ENCODE measurements at regions not wholly inside any gene's neighbourhood (a gene's known extent, or its start where the extent isn't known, plus 50 kb on each side); places are given as distances from the start of the nearest gene placed in this dataset.
"Not testable (repeated sequence)": the region's sequence is repeated elsewhere in the genome, so short reads cannot be mapped to it uniquely, and the experiment has no call there.

DNA sequence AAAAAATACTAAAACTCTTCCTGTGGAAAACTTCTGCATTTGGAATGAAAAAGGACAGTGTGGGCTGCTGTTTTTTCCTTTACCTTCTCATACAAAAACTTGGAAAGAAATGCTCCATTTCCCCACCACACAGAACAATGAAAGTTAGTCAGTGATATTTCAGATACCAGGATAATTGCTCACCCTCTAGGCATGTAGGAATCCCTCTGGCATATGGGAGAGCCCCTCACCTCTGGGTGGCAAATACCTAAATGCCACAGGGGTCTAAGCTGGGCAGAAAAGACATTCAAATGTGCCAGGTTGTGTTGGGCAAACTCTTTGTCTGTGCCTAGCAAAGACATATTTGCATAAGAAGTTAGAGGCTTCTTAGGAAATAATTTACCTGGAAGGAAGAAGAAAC is 560.3 kb upstream of the NR2F2 start:
- no peak for ATAC-seq
- TF ChIP-seq TOX (CRISPR knock-in tag; IDR thresholded peaks at IDR 0.05; ENCODE audit: borderline replicate concordance): no peak
- no peak for TF ChIP-seq ZNF70 (CRISPR knock-in tag; IDR thresholded peaks at IDR 0.05)
- TF ChIP-seq TCF4 (CRISPR knock-in tag; IDR thresholded peaks at IDR 0.05; ENCODE audit: borderline replicate concordance): no peak
- no peak for TF ChIP-seq ISL1 (CRISPR knock-in tag; IDR thresholded peaks at IDR 0.05)
- no peak for TF ChIP-seq ZNF565 (CRISPR knock-in tag; conservative IDR thresholded peaks at IDR 0.05; ENCODE audit: low read depth)
- TF ChIP-seq, protein P1, sequence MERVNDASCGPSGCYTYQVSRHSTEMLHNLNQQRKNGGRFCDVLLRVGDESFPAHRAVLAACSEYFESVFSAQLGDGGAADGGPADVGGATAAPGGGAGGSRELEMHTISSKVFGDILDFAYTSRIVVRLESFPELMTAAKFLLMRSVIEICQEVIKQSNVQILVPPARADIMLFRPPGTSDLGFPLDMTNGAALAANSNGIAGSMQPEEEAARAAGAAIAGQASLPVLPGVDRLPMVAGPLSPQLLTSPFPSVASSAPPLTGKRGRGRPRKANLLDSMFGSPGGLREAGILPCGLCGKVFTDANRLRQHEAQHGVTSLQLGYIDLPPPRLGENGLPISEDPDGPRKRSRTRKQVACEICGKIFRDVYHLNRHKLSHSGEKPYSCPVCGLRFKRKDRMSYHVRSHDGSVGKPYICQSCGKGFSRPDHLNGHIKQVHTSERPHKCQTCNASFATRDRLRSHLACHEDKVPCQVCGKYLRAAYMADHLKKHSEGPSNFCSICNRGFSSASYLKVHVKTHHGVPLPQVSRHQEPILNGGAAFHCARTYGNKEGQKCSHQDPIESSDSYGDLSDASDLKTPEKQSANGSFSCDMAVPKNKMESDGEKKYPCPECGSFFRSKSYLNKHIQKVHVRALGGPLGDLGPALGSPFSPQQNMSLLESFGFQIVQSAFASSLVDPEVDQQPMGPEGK (CRISPR knock-in tag; IDR thresholded peaks at IDR 0.05; ENCODE audit: borderline replicate concordance): no peak
- no peak for TF ChIP-seq PPARA (CRISPR knock-in tag; IDR thresholded peaks at IDR 0.05; ENCODE audit: borderline replicate concordance)
- TF ChIP-seq ZFP30 (CRISPR knock-in tag; IDR thresholded peaks at IDR 0.05): no peak
- TF ChIP-seq BACH2 (CRISPR knock-in tag; IDR thresholded peaks at IDR 0.05; ENCODE audit: borderline replicate concordance): no peak
- no peak for TF ChIP-seq ZNF8 (CRISPR knock-in tag; IDR thresholded peaks at IDR 0.05)
- no peak for TF ChIP-seq CSDC2 (CRISPR knock-in tag; IDR thresholded peaks at IDR 0.05)
- no peak for TF ChIP-seq OSR1 (CRISPR knock-in tag; IDR thresholded peaks at IDR 0.05)
- no peak for TF ChIP-seq GLIS3 (CRISPR knock-in tag; IDR thresholded peaks at IDR 0.05)

GRCh38 chr15:95772982-95773381 is 557.5 kb upstream of the NR2F2 start:
- TF ChIP-seq TSHZ2 (CRISPR knock-in tag; IDR thresholded peaks at IDR 0.05) (no peak), ZC3H10 (CRISPR knock-in tag; IDR thresholded peaks at IDR 0.05) (no peak), TOX (CRISPR knock-in tag; IDR thresholded peaks at IDR 0.05; ENCODE audit: borderline replicate concordance) (no peak), GLIS3 (CRISPR knock-in tag; IDR thresholded peaks at IDR 0.05) (no peak)
- ATAC-seq: no peak

GRCh38 chr15:95784508-95784907 is 546.0 kb upstream of the NR2F2 start:
- TF ChIP-seq, protein P2, sequence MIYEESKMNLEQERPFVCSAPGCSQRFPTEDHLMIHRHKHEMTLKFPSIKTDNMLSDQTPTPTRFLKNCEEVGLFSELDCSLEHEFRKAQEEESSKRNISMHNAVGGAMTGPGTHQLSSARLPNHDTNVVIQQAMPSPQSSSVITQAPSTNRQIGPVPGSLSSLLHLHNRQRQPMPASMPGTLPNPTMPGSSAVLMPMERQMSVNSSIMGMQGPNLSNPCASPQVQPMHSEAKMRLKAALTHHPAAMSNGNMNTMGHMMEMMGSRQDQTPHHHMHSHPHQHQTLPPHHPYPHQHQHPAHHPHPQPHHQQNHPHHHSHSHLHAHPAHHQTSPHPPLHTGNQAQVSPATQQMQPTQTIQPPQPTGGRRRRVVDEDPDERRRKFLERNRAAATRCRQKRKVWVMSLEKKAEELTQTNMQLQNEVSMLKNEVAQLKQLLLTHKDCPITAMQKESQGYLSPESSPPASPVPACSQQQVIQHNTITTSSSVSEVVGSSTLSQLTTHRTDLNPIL (CRISPR knock-in tag; IDR thresholded peaks at IDR 0.05; ENCODE audit: low read depth): no peak
- TF ChIP-seq ZFP30 (CRISPR knock-in tag; IDR thresholded peaks at IDR 0.05): no peak
- no peak for TF ChIP-seq TOX (CRISPR knock-in tag; IDR thresholded peaks at IDR 0.05; ENCODE audit: borderline replicate concordance)
- no peak for TF ChIP-seq OSR1 (CRISPR knock-in tag; IDR thresholded peaks at IDR 0.05)
- no peak for TF ChIP-seq PPARA (CRISPR knock-in tag; IDR thresholded peaks at IDR 0.05; ENCODE audit: borderline replicate concordance)
- no peak for TF ChIP-seq CSRNP3 (CRISPR knock-in tag; IDR thresholded peaks at IDR 0.05)
- TF ChIP-seq RARB (CRISPR knock-in tag; IDR thresholded peaks at IDR 0.05): no peak
- TF ChIP-seq CSDC2 (CRISPR knock-in tag; IDR thresholded peaks at IDR 0.05): no peak
- no peak for TF ChIP-seq GLIS3 (CRISPR knock-in tag; IDR thresholded peaks at IDR 0.05)
- TF ChIP-seq ZC3H10 (CRISPR knock-in tag; IDR thresholded peaks at IDR 0.05): no peak
- TF ChIP-seq SNAI2 (CRISPR knock-in tag; IDR thresholded peaks at IDR 0.05): no peak
- TF ChIP-seq ISL1 (CRISPR knock-in tag; IDR thresholded peaks at IDR 0.05): no peak
- TF ChIP-seq, protein P3, sequence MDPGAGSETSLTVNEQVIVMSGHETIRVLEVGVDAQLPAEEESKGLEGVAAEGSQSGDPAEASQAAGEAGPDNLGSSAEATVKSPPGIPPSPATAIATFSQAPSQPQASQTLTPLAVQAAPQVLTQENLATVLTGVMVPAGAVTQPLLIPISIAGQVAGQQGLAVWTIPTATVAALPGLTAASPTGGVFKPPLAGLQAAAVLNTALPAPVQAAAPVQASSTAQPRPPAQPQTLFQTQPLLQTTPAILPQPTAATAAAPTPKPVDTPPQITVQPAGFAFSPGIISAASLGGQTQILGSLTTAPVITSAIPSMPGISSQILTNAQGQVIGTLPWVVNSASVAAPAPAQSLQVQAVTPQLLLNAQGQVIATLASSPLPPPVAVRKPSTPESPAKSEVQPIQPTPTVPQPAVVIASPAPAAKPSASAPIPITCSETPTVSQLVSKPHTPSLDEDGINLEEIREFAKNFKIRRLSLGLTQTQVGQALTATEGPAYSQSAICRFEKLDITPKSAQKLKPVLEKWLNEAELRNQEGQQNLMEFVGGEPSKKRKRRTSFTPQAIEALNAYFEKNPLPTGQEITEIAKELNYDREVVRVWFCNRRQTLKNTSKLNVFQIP (CRISPR knock-in tag; IDR thresholded peaks at IDR 0.05; ENCODE audit: borderline replicate concordance, low read depth): no peak
- TF ChIP-seq ZNF70 (CRISPR knock-in tag; IDR thresholded peaks at IDR 0.05): no peak
- no peak for TF ChIP-seq ZNF565 (CRISPR knock-in tag; conservative IDR thresholded peaks at IDR 0.05; ENCODE audit: low read depth)
- no peak for TF ChIP-seq ZNF8 (CRISPR knock-in tag; IDR thresholded peaks at IDR 0.05)
- no peak for TF ChIP-seq TCF4 (CRISPR knock-in tag; IDR thresholded peaks at IDR 0.05; ENCODE audit: borderline replicate concordance)
- no peak for TF ChIP-seq ZFP3 (CRISPR knock-in tag; IDR thresholded peaks at IDR 0.05)
- TF ChIP-seq TSHZ2 (CRISPR knock-in tag; IDR thresholded peaks at IDR 0.05): no peak
- ATAC-seq: no peak

- ATAC-seq: not testable (repeated sequence)
These were observed 545.2 kb upstream of the NR2F2 start for GRCh38 chr15:95785276-95785675.

Measured in SK-N-SH treated with all-trans-retinoic acid at 6 μM for 48 hours (cell line).